Eye (tissue), 1 donor: ENCODE measurements at regions not wholly inside any gene's neighbourhood (a gene's known extent, or its start where the extent isn't known, plus 50 kb on each side); places are given as distances from the start of the nearest gene placed in this dataset.

Experiments
- DNase-seq: peaks from one replicate; pipeline ENCODE4 v3.0.0-alpha.2; 2015

GRCh38 chr6:164142322-164142721 lies 727.8 kb downstream of the QKI start:
- DNase-seq, result peak; percentile 11

GRCh38 chr6:164135511-164136132 lies 721.1 kb downstream of the QKI start:
- DNase-seq, result no peak

GRCh38 chr6:164133095-164133494 lies 718.6 kb downstream of the QKI start:
- no peak for DNase-seq

- DNase-seq, result no peak
Measured at GRCh38 chr6:164130585-164130984, 716.1 kb downstream of the QKI start.

GRCh38 chr6:164130151-164130550 lies 715.6 kb downstream of the QKI start:
- DNase-seq, result no peak

DNA sequence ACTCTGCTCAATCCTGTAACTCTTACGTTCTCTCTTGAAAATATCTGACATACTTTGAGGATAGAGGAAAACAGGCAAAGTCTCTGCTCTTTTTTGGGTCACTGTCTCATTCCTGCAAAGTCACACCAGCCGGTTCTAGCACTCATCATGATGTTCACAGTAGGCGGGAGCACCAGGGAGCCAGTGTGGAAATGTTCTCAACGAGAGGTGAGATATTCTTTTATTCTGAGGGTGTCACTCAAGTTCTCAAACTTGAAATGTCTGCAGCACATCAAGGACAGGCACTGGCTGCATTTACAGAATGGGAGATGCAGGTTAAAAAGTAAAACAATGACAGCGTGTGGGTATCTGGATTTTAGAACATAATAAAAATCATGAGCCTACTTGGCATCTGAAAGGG lies 714.7 kb downstream of the QKI start:
- DNase-seq, result no peak

DNA sequence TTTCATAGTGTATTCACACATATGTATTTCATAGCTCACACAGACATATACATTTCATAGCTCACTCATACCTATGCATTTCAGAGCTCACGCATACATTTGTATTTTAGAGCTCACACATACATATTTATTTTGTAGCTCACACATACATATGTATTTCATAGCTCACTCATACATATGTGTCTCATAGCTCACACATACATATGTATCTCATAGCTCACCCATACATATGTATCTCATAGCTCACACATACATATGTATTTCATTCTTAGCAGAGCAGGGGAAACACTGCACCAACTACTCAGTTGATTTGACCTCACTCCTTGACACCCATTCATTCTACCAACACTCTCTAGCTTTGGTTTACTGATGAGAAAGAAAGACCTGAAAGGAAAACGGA lies 713.6 kb downstream of the QKI start:
- DNase-seq, result no peak

- no peak for DNase-seq
Measured at GRCh38 chr6:164124986-164125385, 710.5 kb downstream of the QKI start.

- DNase-seq, result no peak
Measured at GRCh38 chr6:164124473-164124872, 710.0 kb downstream of the QKI start.

DNA sequence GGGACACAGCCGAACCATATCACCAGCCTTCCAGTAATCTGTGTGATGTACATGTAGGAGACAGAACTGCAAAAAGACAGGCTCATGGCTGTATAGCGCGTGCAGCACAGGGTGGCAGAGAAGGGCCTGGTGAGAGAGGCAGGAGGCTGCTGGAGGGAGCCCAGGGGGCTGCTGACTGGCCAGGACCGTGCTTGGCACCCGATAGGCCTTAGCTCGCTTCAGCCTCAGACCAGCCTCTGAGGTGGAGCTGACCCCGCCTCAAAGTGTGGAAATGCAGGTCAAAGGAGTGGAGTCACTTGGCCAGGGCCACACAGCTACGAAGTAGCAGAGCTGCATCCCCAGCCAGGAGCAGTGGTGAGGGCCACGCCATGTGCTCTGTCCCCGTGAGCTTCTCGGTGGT lies 707.6 kb downstream of the QKI start:
- DNase-seq, result no peak

GRCh38 chr6:164121527-164121926 lies 707.0 kb downstream of the QKI start:
- no peak for DNase-seq

- DNase-seq, result no peak
Measured at GRCh38 chr6:164114651-164115050, 700.1 kb downstream of the QKI start.

DNA sequence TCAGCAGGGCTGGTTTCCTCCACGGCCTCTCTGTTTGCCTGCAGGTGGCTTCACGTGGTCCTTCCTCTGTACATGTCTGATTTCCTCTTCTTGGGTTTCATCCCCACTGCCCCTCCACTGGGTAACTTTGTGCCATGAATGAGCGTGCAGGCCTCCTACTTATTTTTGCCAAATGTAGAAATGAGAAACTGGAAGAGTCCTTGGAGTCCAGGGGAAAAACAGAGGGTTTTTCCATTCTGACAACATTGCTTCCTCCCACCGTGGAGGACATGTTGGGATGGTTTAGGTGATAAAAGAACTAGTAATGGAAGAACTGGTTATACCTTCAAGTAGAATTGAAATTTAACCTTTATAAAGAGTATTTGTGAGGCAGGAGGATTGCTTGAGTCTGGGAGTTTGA lies 699.5 kb downstream of the QKI start:
- DNase-seq, result no peak

GRCh38 chr6:164113637-164114036 lies 699.1 kb downstream of the QKI start:
- no peak for DNase-seq

GRCh38 chr6:164109770-164110140 lies 695.2 kb downstream of the QKI start:
- DNase-seq, result no peak

DNA sequence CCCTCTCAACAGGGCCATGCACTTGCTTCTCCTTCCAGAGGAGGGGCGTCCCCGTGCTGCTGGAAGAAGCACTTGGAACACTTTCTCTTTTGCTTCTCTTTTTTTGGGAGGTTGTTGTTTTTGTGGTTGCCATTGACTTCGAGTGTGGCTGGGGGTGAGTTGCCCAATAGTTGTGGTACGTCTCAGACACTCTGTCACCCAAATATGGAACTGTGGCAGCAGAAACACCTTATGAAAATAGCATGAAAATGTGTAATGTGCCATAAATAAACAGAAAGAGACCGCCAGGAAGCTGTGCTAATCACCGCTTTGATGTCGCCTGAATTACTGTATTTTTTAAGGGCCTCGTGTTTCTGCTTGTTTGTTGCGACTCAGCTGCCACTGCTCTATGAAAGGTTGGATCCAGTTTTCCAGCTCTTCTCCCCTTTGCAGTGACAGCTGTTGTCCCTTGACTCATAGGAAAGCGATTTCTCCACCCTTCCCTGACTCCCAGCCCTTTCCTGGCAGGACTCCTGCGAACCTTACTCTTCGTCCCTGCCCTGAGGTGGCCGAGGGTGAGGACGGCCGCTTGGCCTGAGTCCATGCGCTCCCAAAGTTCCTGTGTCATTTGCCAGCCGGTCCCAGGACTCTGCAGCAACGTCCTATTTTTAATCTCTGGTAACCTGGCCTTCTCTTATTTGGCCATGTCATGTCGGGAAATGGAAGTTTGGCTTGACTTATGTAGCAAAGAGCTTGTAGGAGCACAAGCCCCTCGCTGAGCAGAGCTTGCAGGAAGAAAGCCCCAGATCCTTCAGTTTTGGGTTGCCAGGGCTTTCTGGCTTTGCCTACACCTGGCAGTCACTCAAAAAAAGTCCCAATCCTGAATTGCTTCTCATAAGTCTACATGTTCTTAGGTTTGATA lies 694.6 kb downstream of the QKI start:
- no peak for DNase-seq

DNA sequence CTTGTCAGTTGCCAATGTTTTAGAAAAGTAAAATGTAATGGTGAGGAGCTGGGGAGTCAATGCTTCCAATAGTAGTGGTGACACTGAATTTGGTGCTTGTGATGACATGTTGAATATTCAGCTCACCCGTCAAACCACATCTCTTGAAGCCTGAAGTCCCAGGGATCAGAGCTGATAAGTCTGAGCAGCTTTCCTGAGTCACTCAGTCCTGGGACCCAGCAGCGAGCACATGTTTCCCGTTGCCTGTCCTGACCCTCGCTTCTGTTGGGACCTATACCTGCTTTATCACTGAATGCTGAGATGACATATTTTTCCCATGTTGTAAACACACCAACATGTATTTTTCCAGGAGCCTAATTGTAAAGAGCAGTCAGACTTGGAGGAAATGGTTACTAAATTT lies 693.6 kb downstream of the QKI start:
- no peak for DNase-seq

DNA sequence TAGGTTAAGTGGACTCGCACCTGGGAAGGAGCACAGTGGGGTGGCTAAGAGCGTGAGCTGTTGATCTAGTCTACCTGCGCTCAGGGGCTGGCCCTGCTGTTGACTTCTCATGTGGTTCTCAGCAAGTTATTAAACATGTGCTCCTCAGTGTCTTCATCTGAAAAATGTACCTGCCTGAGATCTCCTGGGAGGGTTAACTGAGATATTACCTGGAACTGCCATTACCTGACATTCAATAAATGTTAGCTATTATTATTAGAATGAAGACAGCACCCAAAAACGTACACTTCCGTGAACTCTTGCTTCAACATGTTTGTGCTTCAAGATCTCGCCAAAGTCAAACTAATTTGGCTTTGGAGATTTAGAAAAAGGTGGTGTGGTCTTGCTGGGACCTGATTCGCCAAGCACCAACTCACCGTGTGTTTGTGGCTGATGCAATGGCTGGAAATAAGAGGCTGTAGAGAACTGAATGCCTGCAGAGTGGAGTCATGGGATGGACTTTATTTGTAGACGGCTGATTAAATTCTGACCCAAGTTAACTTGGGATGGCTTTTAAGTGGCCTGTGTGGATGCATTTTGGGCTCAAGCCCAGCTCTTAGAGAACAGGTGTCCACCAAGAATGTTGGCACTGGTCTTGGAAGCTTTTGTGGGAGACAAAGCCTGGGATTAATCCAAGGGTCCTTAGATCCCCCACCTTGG lies 692.9 kb downstream of the QKI start:
- no peak for DNase-seq

- peak; percentile 48 for DNase-seq
Measured at GRCh38 chr6:164106345-164106769, 691.8 kb downstream of the QKI start.

DNA sequence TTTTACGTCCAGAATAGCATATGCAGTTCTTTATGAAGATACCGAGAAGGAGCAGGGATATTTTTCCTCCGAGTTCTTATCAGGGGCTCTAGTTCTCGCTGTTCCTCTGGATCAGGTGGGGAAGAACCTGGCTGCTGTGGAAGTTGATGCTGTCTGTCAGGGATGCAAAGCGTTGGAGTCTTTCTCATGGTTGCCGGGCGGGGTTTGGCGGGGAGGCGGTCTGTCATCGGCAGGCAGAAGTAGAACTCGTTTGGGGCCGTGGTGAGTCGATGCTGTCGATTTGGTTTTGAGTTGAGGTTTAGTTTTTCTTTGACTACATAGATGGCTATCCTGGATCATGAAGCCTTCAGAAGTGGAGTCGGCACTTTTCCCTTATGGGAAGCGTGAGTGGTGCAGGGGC lies 691.2 kb downstream of the QKI start:
- no peak for DNase-seq

DNA sequence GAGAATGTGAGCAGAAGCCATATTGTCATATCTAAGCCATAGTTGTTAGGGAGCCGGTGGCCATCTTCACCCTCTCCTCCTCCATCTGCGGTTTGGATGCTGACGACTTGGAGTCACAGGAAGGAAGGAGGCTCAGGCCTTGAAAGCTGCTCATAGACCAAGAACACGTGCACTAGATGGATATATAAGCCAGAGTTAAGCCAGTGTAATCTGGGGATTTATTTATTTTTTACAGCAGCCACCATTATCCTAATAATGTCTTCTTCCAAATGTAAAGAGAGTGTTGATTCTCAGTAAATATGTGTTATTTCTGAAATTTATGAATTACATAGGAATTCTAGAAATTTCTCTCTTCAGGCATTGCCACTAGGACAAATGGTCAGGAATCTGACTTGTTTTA lies 689.9 kb downstream of the QKI start:
- DNase-seq, result no peak

DNA sequence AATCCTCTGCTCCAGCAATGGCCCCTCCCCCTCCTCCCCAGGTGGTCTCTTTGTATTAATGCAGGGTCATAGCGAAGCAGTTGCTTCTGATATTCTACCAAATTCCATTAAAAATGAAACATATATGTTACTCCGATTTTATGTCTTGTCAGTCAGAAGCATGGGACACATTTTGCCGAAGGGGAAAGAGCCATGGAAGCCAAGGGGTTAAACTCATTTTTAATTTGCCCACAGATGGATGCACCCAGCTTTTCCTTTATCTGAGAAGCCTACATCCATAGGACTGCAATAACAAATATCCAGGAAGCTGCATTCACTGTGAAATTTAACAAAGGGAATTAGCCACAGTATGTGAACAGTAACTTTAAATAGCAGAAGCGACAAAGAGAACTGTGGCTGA lies 688.2 kb downstream of the QKI start:
- DNase-seq, result peak; percentile 96

GRCh38 chr6:164101859-164102258 lies 687.3 kb downstream of the QKI start:
- DNase-seq, result peak; percentile 61
